Nephron (organoid): ENCODE measurements at regions not wholly inside any gene's neighbourhood (a gene's known extent, or its start where the extent isn't known, plus 50 kb on each side); places are given as distances from the start of the nearest gene placed in this dataset.

ENCODE experiments used
- H3K27ac Mint-ChIP-seq, 3 experiments: 2 replicates each; pipeline ENCODE4 v1.8.0; 2020; ENCODE audit warnings: mixed read lengths in 3 of 3, mild to moderate bottlenecking in 2 of 3, moderate library complexity in 1 of 3
- H3K27me3 Mint-ChIP-seq: 2 replicates; pipeline ENCODE4 v1.8.0; 2021; ENCODE audit warnings: low read depth, mild to moderate bottlenecking, moderate library complexity, mixed read lengths
- H3K36me3 Mint-ChIP-seq: 2 replicates; pipeline ENCODE4 v1.8.0; 2020; ENCODE audit warnings: low read depth, mixed read lengths
- H3K4me1 Mint-ChIP-seq: 2 replicates; pipeline ENCODE4 v1.8.0; 2020; ENCODE audit warnings: mixed read lengths
- H3K4me3 Mint-ChIP-seq, 3 experiments: 2 replicates each; pipeline ENCODE4 v1.8.0; 2020; ENCODE audit warnings: mild to moderate bottlenecking in 3 of 3, mixed read lengths in 3 of 3, moderate library complexity in 2 of 3
- H3K9me3 Mint-ChIP-seq: 2 replicates; pipeline ENCODE4 v1.8.0; 2020; ENCODE audit warnings: mixed read lengths
- CTCF ChIP-seq, 3 experiments: fragments of 200-600 bp; sonication (generic); IDR thresholded peaks; one replicate each; pipeline ENCODE4 v1.5.0; 2021; ENCODE audit warnings: antibody characterized with exemption in 3 of 3; ENCODE audit not compliant: unreplicated experiment in 3 of 3

GRCh38 chr4:20341134-20341738 is 89.5 kb downstream of the SLIT2 start:
- peak overlapping the region; percentile 47 to 91 (median 76) for H3K27ac Mint-ChIP-seq
- no peak for TF ChIP-seq CTCF (IDR thresholded peaks at IDR 0.05; ENCODE audit: unreplicated experiment in 3 of 3)
- peaks cover 4% of the 10 kb centered on the region for H3K36me3 Mint-ChIP-seq
- H3K9me3 Mint-ChIP-seq = peaks cover 2% of the 10 kb centered on the region
- no peak overlapping the region for H3K4me3 Mint-ChIP-seq
- peaks cover 4% of the 10 kb centered on the region for H3K4me1 Mint-ChIP-seq
- no peaks in the 10 kb centered on the region for H3K27me3 Mint-ChIP-seq

- Mint-ChIP-seq H3K27me3 (no peaks in the 10 kb centered on the region), H3K27ac (no peak overlapping the region), H3K4me1 (peaks cover 12% of the 10 kb centered on the region), H3K4me3 (no peak overlapping the region), H3K36me3 (no peaks in the 10 kb centered on the region), H3K9me3 (no peaks in the 10 kb centered on the region)
- no peak for TF ChIP-seq CTCF (IDR thresholded peaks at IDR 0.05; ENCODE audit: unreplicated experiment in 3 of 3)
These were observed 95.8 kb downstream of the SLIT2 start for GRCh38 chr4:20347531-20347930.

- Mint-ChIP-seq H3K27ac (no peak overlapping the region), H3K4me1 (peaks cover 17% of the 10 kb centered on the region), H3K4me3 (no peak overlapping the region)
These were observed 96.7 kb downstream of the SLIT2 start for GRCh38 chr4:20348411-20348810.

GRCh38 chr4:20351360-20352162 is 99.9 kb downstream of the SLIT2 start:
- Mint-ChIP-seq H3K4me3 (no peak overlapping the region), H3K4me1 (peaks cover 41% of the 10 kb centered on the region), H3K27ac (peak overlapping the region in 2 of 3 experiments; percentile 2 to 4), H3K36me3 (no peaks in the 10 kb centered on the region), H3K9me3 (no peaks in the 10 kb centered on the region), H3K27me3 (no peaks in the 10 kb centered on the region)
- no peak for TF ChIP-seq CTCF (IDR thresholded peaks at IDR 0.05; ENCODE audit: unreplicated experiment in 3 of 3)

More at GRCh38 chr4:20348411-20348810, 96.7 kb downstream of the SLIT2 start:
- H3K9me3 Mint-ChIP-seq = no peaks in the 10 kb centered on the region
- TF ChIP-seq CTCF (IDR thresholded peaks at IDR 0.05; ENCODE audit: unreplicated experiment in 3 of 3) = no peak
- no peaks in the 10 kb centered on the region for H3K36me3 Mint-ChIP-seq
- H3K27me3 Mint-ChIP-seq = no peaks in the 10 kb centered on the region

- Mint-ChIP-seq H3K9me3 (no peaks in the 10 kb centered on the region), H3K36me3 (no peaks in the 10 kb centered on the region), H3K27ac (peak overlapping the region in 2 of 3 experiments; percentile 2 to 4), H3K27me3 (no peaks in the 10 kb centered on the region), H3K4me1 (peaks cover 44% of the 10 kb centered on the region), H3K4me3 (no peak overlapping the region)
- no peak for TF ChIP-seq CTCF (IDR thresholded peaks at IDR 0.05; ENCODE audit: unreplicated experiment in 3 of 3)
These were observed 100.4 kb downstream of the SLIT2 start for GRCh38 chr4:20352163-20352431.

- Mint-ChIP-seq H3K9me3 (no peaks in the 10 kb centered on the region), H3K36me3 (peaks cover 3% of the 10 kb centered on the region), H3K4me3 (no peak overlapping the region), H3K4me1 (peaks cover 44% of the 10 kb centered on the region), H3K27me3 (no peaks in the 10 kb centered on the region), H3K27ac (peak overlapping the region in 1 of 3 experiments; percentile 3)
- no peak for TF ChIP-seq CTCF (IDR thresholded peaks at IDR 0.05; ENCODE audit: unreplicated experiment in 3 of 3)
These were observed 101.9 kb downstream of the SLIT2 start for GRCh38 chr4:20353646-20354045.
